OCI-LY1 (cell line): ENCODE measurements at regions not wholly inside any gene's neighbourhood (a gene's known extent, or its start where the extent isn't known, plus 50 kb on each side); places are given as distances from the start of the nearest gene placed in this dataset.

Experiments
- H2AFZ ChIP-seq: fragments of 200-600 bp; sonication (generic), shearing (Covaris generic); 2 replicates; pipeline ENCODE4 v1.6.0; 2014; ENCODE audit warnings: antibody characterized with exemption, mild to moderate bottlenecking, low read length
- H3F3A ChIP-seq: fragments of 200-600 bp; sonication (generic), shearing (Covaris generic); 2 replicates; pipeline ENCODE4 v1.6.0; 2014; ENCODE audit warnings: mild to moderate bottlenecking, antibody characterized with exemption, low read length, moderate library complexity; ENCODE audit not compliant: insufficient read depth
- H3K27ac ChIP-seq: fragments of 200-600 bp; sonication (generic); 2 replicates; pipeline ENCODE4 v1.5.1; 2014; ENCODE audit warnings: low read length, mixed run types, mild to moderate bottlenecking, low read depth; ENCODE audit not compliant: poor library complexity, severe bottlenecking
- H3K27me3 ChIP-seq: fragments of 200-600 bp; sonication (generic); 2 replicates; pipeline ENCODE4 v1.6.0; 2014; ENCODE audit warnings: antibody characterized with exemption, mild to moderate bottlenecking, low read length, moderate library complexity; ENCODE audit not compliant: insufficient read depth
- H3K36me3 ChIP-seq: fragments of 200-600 bp; sonication (generic); 2 replicates; pipeline ENCODE4 v1.6.1; 2014; ENCODE audit warnings: mild to moderate bottlenecking, antibody characterized with exemption, low read length, moderate library complexity, mixed read lengths; ENCODE audit not compliant: insufficient read depth
- H3K4me1 ChIP-seq: fragments of 200-600 bp; sonication (generic); 2 replicates; pipeline ENCODE4 v1.5.1; 2014; ENCODE audit warnings: mild to moderate bottlenecking, low read length, moderate library complexity; ENCODE audit not compliant: insufficient read depth, severe bottlenecking
- H3K4me2 ChIP-seq: fragments of 200-600 bp; sonication (generic), shearing (Covaris generic); 2 replicates; pipeline ENCODE4 v1.6.1; 2014; ENCODE audit warnings: low read length
- H3K4me3 ChIP-seq: fragments of 200-600 bp; sonication (generic); 2 replicates; pipeline ENCODE4 v1.5.1; 2014; ENCODE audit warnings: low read length, low read depth, mild to moderate bottlenecking, mixed read lengths; ENCODE audit not compliant: poor library complexity, severe bottlenecking
- H3K79me2 ChIP-seq: fragments of 200-600 bp; shearing (Covaris generic); 2 replicates; pipeline ENCODE4 v1.6.1; 2016; ENCODE audit warnings: mixed run types, low read length, mixed read lengths; ENCODE audit not compliant: insufficient read depth
- H3K9ac ChIP-seq: fragments of 200-600 bp; sonication (generic), shearing (Covaris generic); 2 replicates; pipeline ENCODE4 v1.6.1; 2014; ENCODE audit warnings: mild to moderate bottlenecking, low read length, mixed read lengths
- H3K9me2 ChIP-seq: fragments of 200-600 bp; sonication (generic), shearing (Covaris generic); 2 replicates; pipeline ENCODE4 v1.6.1; 2014; ENCODE audit warnings: low read depth, mild to moderate bottlenecking, low read length, mixed read lengths
- H3K9me3 ChIP-seq: fragments of 200-600 bp; shearing (Covaris generic); 2 replicates; pipeline ENCODE4 v1.6.1; 2014; ENCODE audit warnings: low read length, mixed read lengths
- H4K20me1 ChIP-seq: fragments of 200-600 bp; sonication (generic), shearing (Covaris generic); 2 replicates; pipeline ENCODE4 v1.6.0; 2016; ENCODE audit warnings: mild to moderate bottlenecking, low read length; ENCODE audit not compliant: insufficient read depth
- EZH2 ChIP-seq: fragments of 200-600 bp; sonication (generic), shearing (Covaris generic); IDR thresholded peaks from 2 replicates; pipeline ENCODE4 v1.8.0; 2017; ENCODE audit warnings: borderline replicate concordance, mixed run types, mild to moderate bottlenecking, antibody characterized with exemption, low read length, moderate library complexity, mixed read lengths
- TF ChIP-seq, protein P1 (sequence below): fragments of 200-600 bp; sonication (generic), shearing (Covaris generic); IDR thresholded peaks from 2 replicates; pipeline ENCODE4 v1.5.1; 2017; ENCODE audit warnings: mild to moderate bottlenecking, antibody characterized with exemption, low read length, moderate library complexity, mixed read lengths

DNA sequence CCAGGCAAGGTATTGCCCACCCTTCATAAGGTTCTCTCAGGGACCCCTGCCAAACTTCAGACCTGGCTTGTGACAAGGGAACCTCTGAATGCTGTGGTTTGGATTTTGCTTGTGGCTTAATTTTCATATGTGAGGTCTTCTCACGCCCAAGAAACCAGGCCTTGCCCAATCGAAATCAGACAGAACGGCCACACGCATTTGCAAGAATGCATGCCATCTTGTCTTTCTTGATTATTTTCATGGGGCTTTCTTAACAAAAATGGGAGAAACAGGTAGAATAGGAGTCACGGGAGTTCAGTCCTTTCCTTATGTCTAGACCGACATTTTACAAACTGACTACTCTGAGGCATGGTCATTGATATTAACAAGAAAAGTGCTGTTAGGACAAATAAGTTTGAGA is 170.2 kb upstream of the PAPPA start:
- Histone ChIP-seq H3K4me1 (no peaks in the 10 kb centered on the region), H3K27ac (no peak overlapping the region), H3K4me2 (no peak overlapping the region), H3K27me3 (no peaks in the 10 kb centered on the region), H3K79me2 (no peaks in the 10 kb centered on the region), H3F3A (no peaks in the 10 kb centered on the region), H3K9ac (no peak overlapping the region), H3K4me3 (no peak overlapping the region), H4K20me1 (no peaks in the 10 kb centered on the region), H3K9me3 (no peaks in the 10 kb centered on the region), H2AFZ (no peak overlapping the region), H3K36me3 (no peaks in the 10 kb centered on the region), H3K9me2 (no peaks in the 10 kb centered on the region)
- TF ChIP-seq EZH2: no peak
- TF ChIP-seq, protein P1, sequence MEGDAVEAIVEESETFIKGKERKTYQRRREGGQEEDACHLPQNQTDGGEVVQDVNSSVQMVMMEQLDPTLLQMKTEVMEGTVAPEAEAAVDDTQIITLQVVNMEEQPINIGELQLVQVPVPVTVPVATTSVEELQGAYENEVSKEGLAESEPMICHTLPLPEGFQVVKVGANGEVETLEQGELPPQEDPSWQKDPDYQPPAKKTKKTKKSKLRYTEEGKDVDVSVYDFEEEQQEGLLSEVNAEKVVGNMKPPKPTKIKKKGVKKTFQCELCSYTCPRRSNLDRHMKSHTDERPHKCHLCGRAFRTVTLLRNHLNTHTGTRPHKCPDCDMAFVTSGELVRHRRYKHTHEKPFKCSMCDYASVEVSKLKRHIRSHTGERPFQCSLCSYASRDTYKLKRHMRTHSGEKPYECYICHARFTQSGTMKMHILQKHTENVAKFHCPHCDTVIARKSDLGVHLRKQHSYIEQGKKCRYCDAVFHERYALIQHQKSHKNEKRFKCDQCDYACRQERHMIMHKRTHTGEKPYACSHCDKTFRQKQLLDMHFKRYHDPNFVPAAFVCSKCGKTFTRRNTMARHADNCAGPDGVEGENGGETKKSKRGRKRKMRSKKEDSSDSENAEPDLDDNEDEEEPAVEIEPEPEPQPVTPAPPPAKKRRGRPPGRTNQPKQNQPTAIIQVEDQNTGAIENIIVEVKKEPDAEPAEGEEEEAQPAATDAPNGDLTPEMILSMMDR: no peak

GRCh38 chr9:115985657-115986056 is 167.9 kb upstream of the PAPPA start:
- H3K9ac ChIP-seq: no peak overlapping the region
- no peaks in the 10 kb centered on the region for H4K20me1 ChIP-seq
- H3K9me2 ChIP-seq: no peaks in the 10 kb centered on the region
- H3F3A ChIP-seq: no peaks in the 10 kb centered on the region
- H3K79me2 ChIP-seq: no peaks in the 10 kb centered on the region
- H3K36me3 ChIP-seq: no peaks in the 10 kb centered on the region
- no peaks in the 10 kb centered on the region for H3K4me1 ChIP-seq
- H2AFZ ChIP-seq: no peak overlapping the region
- no peak overlapping the region for H3K27ac ChIP-seq
- H3K4me2 ChIP-seq: no peak overlapping the region
- no peaks in the 10 kb centered on the region for H3K9me3 ChIP-seq
- TF ChIP-seq, protein P1: no peak
- no peak for TF ChIP-seq EZH2
- no peak overlapping the region for H3K4me3 ChIP-seq
- H3K27me3 ChIP-seq: no peaks in the 10 kb centered on the region

DNA sequence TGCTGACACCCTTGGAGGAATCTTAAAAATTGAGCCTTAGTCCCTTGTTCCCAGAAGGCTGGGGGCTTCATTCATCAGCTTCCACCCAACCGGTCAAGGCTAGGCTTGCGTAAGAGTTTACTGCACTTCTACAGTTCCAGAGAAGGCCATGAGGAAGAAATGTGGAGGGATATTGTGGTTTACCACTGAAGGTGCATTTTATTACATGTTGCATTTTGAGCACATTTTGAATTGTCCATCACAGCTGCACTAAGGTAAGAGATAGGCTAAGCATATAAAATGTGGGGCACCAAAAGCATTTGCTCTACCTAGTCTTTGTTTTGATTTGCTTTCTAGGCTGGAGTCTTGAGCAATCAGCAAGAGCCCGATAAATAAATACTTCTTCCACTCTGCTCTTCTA is 167.1 kb upstream of the PAPPA start:
- Histone ChIP-seq H3K4me3 (no peak overlapping the region), H3K36me3 (no peaks in the 10 kb centered on the region), H3K27ac (no peak overlapping the region), H3K27me3 (no peaks in the 10 kb centered on the region), H3K9ac (no peak overlapping the region), H3K9me3 (no peaks in the 10 kb centered on the region), H3K4me2 (no peak overlapping the region), H3F3A (no peaks in the 10 kb centered on the region), H3K4me1 (no peaks in the 10 kb centered on the region), H3K79me2 (no peaks in the 10 kb centered on the region), H4K20me1 (no peaks in the 10 kb centered on the region), H3K9me2 (no peaks in the 10 kb centered on the region), H2AFZ (no peak overlapping the region)
- TF ChIP-seq, protein P1: no peak
- no peak for TF ChIP-seq EZH2
